H1 (cell line): ENCODE measurements at regions not wholly inside any gene's neighbourhood (a gene's known extent, or its start where the extent isn't known, plus 50 kb on each side); places are given as distances from the start of the nearest gene placed in this dataset.
"Not testable (repeated sequence)": the region's sequence is repeated elsewhere in the genome, so short reads cannot be mapped to it uniquely, and the experiment has no call there.

Experiments used
- CTCF ChIA-PET: fragments of 300-600 bp; sonication (Branson Sonifier 250); formaldehyde crosslinking; loops from one replicate; lab custom pipeline; 2021; ENCODE audit not compliant: partially characterized antibody; lab: Charles Lee
- POLR2A ChIA-PET: fragments of 300-600 bp; sonication (Branson Sonifier 250); formaldehyde crosslinking; loops from one replicate; lab custom pipeline; 2021; ENCODE audit warnings: inconsistent platforms; ENCODE audit not compliant: partially characterized antibody; lab: Charles Lee
- DNase-seq, 2 experiments: peaks; one replicate each; pipeline versions ENCODE4 v3.0.0 to v3.0.0-alpha.2; 2010 to 2022; ENCODE audit warnings: low spot score in 2 of 2, low read depth in 1 of 2, mixed read lengths in 1 of 2
- FAIRE-seq: peaks from 2 replicates; lab custom pipeline; 2011; peaks lifted over from hg19 to GRCh38; lab: Jason Lieb, UNC
- H2AFZ ChIP-seq: 2 replicates; pipeline ENCODE4 v1.8.1; 2012; ENCODE audit warnings: low read length, inconsistent platforms
- H2AK5ac ChIP-seq: 2 replicates; pipeline ENCODE4 v1.6.1; 2013; ENCODE audit warnings: low read depth, low read length
- H2BK120ac ChIP-seq: replicated peaks from 2 replicates; pipeline ENCODE3; 2013; ENCODE audit warnings: low read depth, low read length, inconsistent platforms
- H2BK12ac ChIP-seq: 2 replicates; pipeline ENCODE4 v1.6.1; 2013; ENCODE audit warnings: low read depth, low read length
- H2BK15ac ChIP-seq: 2 replicates; pipeline ENCODE4 v1.6.1; 2013; ENCODE audit warnings: low read length
- H2BK20ac ChIP-seq: 2 replicates; pipeline ENCODE4 v1.6.1; 2013; ENCODE audit warnings: low read length
- H2BK5ac ChIP-seq: 2 replicates; pipeline ENCODE4 v1.6.1; 2013; ENCODE audit warnings: low read depth, low read length
- H3K14ac ChIP-seq: 2 replicates; pipeline ENCODE4 v1.6.1; 2013; ENCODE audit warnings: inconsistent platforms; ENCODE audit not compliant: insufficient read length
- H3K18ac ChIP-seq: 2 replicates; pipeline ENCODE4 v1.6.1; 2013; ENCODE audit warnings: low read length; ENCODE audit errors: extremely low read depth
- H3K23ac ChIP-seq: 2 replicates; pipeline ENCODE4 v1.6.1; 2013; ENCODE audit warnings: inconsistent platforms; ENCODE audit not compliant: insufficient read length
- H3K23me2 ChIP-seq: 2 replicates; pipeline ENCODE4 v1.6.1; 2013; ENCODE audit warnings: low read depth, low read length
- H3K27ac ChIP-seq: 2 replicates; pipeline ENCODE4 v1.6.1; 2011; ENCODE audit warnings: low read depth, low read length, inconsistent platforms
- H3K27me3 ChIP-seq, 4 experiments: replicated peaks in 1 of 4; 1 replicate in 1 of 4; 2 replicates in 3 of 4; pipeline versions ENCODE4 v1.6.1 to v1.8.1; 2011 to 2013; ENCODE audit warnings: low read length in 3 of 4, mild to moderate bottlenecking in 3 of 4, inconsistent platforms in 2 of 4, mixed read lengths in 2 of 4, moderate library complexity in 1 of 4; ENCODE audit not compliant: control insufficient read depth in 3 of 4, insufficient read depth in 3 of 4; ENCODE audit errors: extremely low read depth in 1 of 4
- H3K36me3 ChIP-seq, 4 experiments: 2 replicates each; pipeline versions ENCODE4 v1.6.1 to v1.8.1; 2011 to 2013; ENCODE audit warnings: mild to moderate bottlenecking in 4 of 4, low read length in 3 of 4, moderate library complexity in 2 of 4, control low read depth in 1 of 4, inconsistent platforms in 1 of 4; ENCODE audit not compliant: insufficient read depth in 4 of 4, control insufficient read depth in 2 of 4
- H3K4ac ChIP-seq: replicated peaks from 2 replicates; pipeline ENCODE3; 2013; ENCODE audit warnings: low read length, low read depth, mixed read lengths, inconsistent platforms; ENCODE audit not compliant: insufficient read length
- H3K4me1 ChIP-seq, 4 experiments: replicated peaks in 1 of 4; 1 replicate in 1 of 4; 2 replicates in 3 of 4; pipeline versions ENCODE4 v1.6.1 to v1.8.1; 2011 to 2013; ENCODE audit warnings: low read length in 3 of 4, inconsistent platforms in 2 of 4, mixed read lengths in 1 of 4; ENCODE audit not compliant: insufficient read depth in 4 of 4, control insufficient read depth in 3 of 4
- H3K4me2 ChIP-seq, 2 experiments: 2 replicates each; pipeline versions ENCODE4 v1.6.1 to v1.8.1; 2011 to 2013; ENCODE audit warnings: low read depth in 2 of 2, low read length in 2 of 2, control low read depth in 1 of 2, inconsistent platforms in 1 of 2, mild to moderate bottlenecking in 1 of 2; ENCODE audit not compliant: insufficient read depth in 1 of 2
- H3K4me3 ChIP-seq, 4 experiments: fragments of 200-600, 300-600 bp in 1 of 4; sonication (generic), shearing (Covaris generic), sonication (Bioruptor Twin) in 1 of 4; 2 replicates each; pipeline versions ENCODE4 v1.5.1 to v1.8.1; 2011 to 2016; ENCODE audit warnings: low read length in 4 of 4, low read depth in 3 of 4, control low read depth in 2 of 4, inconsistent platforms in 2 of 4, mild to moderate bottlenecking in 2 of 4, mixed read lengths in 1 of 4, moderate library complexity in 1 of 4; ENCODE audit not compliant: insufficient read depth in 2 of 4; ENCODE audit errors: extremely low read depth in 1 of 4
- H3K56ac ChIP-seq: replicated peaks from 2 replicates; pipeline ENCODE3; 2013; ENCODE audit warnings: low read depth, mild to moderate bottlenecking, mixed read lengths, low read length, inconsistent platforms; ENCODE audit not compliant: insufficient read length
- H3K79me1 ChIP-seq: 2 replicates; pipeline ENCODE4 v1.6.1; 2013; ENCODE audit warnings: low read depth, low read length, control low read depth
- H3K79me2 ChIP-seq, 2 experiments: 2 replicates each; pipeline versions ENCODE4 v1.6.1 to v1.8.1; 2012 to 2013; ENCODE audit warnings: low read length in 2 of 2, mild to moderate bottlenecking in 2 of 2, inconsistent platforms in 1 of 2; ENCODE audit not compliant: insufficient read depth in 2 of 2, control insufficient read depth in 1 of 2
- H3K9ac ChIP-seq, 4 experiments: replicated peaks in 1 of 4; 1 replicate in 1 of 4; 2 replicates in 3 of 4; pipeline versions ENCODE4 v1.6.1 to v1.8.1; 2011 to 2013; ENCODE audit warnings: low read depth in 3 of 4, low read length in 3 of 4, control low read depth in 2 of 4, mild to moderate bottlenecking in 2 of 4, moderate library complexity in 2 of 4, inconsistent platforms in 1 of 4; ENCODE audit errors: extremely low read depth in 1 of 4
- H3K9me3 ChIP-seq, 2 experiments: 2 replicates each; pipeline versions ENCODE4 v1.6.1 to v1.8.1; 2012 to 2013; ENCODE audit warnings: mild to moderate bottlenecking in 2 of 2, moderate library complexity in 2 of 2, control low read depth in 1 of 2, inconsistent platforms in 1 of 2, low read depth in 1 of 2, low read length in 1 of 2, mixed read lengths in 1 of 2; ENCODE audit not compliant: insufficient read depth in 2 of 2
- H4K20me1 ChIP-seq, 2 experiments: replicated peaks in 1 of 2; 2 replicates each; pipeline versions ENCODE3 to v1.8.1; 2011 to 2013; ENCODE audit warnings: inconsistent platforms in 2 of 2, low read length in 2 of 2, mild to moderate bottlenecking in 1 of 2; ENCODE audit not compliant: insufficient read depth in 2 of 2, control insufficient read depth in 1 of 2
- H4K5ac ChIP-seq: 2 replicates; pipeline ENCODE4 v1.6.1; 2013; ENCODE audit warnings: low read length, low read depth, mixed read lengths, inconsistent platforms; ENCODE audit not compliant: insufficient read length
- H4K8ac ChIP-seq: 2 replicates; pipeline ENCODE4 v1.8.0; 2013; ENCODE audit warnings: mild to moderate bottlenecking, moderate library complexity, low read length, inconsistent platforms; ENCODE audit not compliant: insufficient read depth; ENCODE audit errors: extremely low read depth
- H4K91ac ChIP-seq: replicated peaks from 2 replicates; pipeline ENCODE3; 2013; ENCODE audit warnings: low read length, mixed read lengths, inconsistent platforms; ENCODE audit not compliant: insufficient read length
- WGBS, 2 experiments: shearing (Covaris generic) in 1 of 2; methylation state at CpG; one replicate each; pipeline versions ENCODE4 v1.1.6 to v1.1.7; 2013 to 2015; ENCODE audit warnings: low lambda C conversion rate in 2 of 2, mixed read lengths in 2 of 2, inconsistent platforms in 1 of 2, low coverage in 1 of 2, missing lambda C conversion rate in 1 of 2; ENCODE audit not compliant: insufficient replicate concordance in 2 of 2, insufficient coverage in 1 of 2, insufficient read length in 1 of 2; ENCODE audit errors: extremely low coverage in 1 of 2, missing lambda C conversion rate in 1 of 2; 5-methylcytosine and 5-hydroxymethylcytosine counted together

DNA sequence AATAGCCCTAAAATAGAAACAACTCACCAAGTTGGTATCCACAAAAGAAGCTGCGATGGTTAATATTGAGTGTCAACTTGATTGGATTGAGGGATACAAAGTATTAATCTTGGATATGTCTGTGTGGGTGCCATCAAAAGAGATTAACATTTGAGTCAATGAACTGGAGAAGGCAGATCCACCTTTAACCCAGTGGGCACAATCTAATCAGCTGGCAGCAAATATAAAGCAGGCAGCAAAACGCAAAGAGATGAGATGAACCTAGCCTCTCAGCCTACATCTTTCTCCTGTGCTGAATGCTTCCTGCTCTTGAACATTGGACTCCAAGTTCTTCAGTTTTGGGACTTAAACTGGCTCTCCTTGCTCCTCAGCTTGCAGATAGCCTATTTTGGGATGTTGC lies 277.6 kb upstream of the RAI14 start:
- H3K79me1 ChIP-seq, H3K23ac ChIP-seq, FAIRE-seq, H3K36me3 ChIP-seq, H2AK5ac ChIP-seq, H3K4me1 ChIP-seq, H2BK5ac ChIP-seq, H3K9me3 ChIP-seq, H2BK20ac ChIP-seq, H3K4me3 ChIP-seq, H3K23me2 ChIP-seq, H2AFZ ChIP-seq, H4K20me1 ChIP-seq, H3K56ac ChIP-seq, H3K4me2 ChIP-seq, H3K14ac ChIP-seq, H4K91ac ChIP-seq, H2BK120ac ChIP-seq, H3K4ac ChIP-seq, H3K18ac ChIP-seq, H3K79me2 ChIP-seq, H2BK12ac ChIP-seq, POLR2A ChIA-PET, H4K5ac ChIP-seq, H3K27me3 ChIP-seq, H4K8ac ChIP-seq, DNase-seq, H2BK15ac ChIP-seq, H3K9ac ChIP-seq, H3K27ac ChIP-seq: not testable (repeated sequence)
- CTCF ChIA-PET: interaction anchor here (0.6 kb wide), 2 partner anchors 625 to 1553 kb away, joined by 3 read pairs; no protein-coding TSS in a partner anchor
- 92% methylated on average over 2 of the region's 2 CpGs; no CpG with 5 or more reads in 1 of the 2 experiments for WGBS, 2 experiments

DNA sequence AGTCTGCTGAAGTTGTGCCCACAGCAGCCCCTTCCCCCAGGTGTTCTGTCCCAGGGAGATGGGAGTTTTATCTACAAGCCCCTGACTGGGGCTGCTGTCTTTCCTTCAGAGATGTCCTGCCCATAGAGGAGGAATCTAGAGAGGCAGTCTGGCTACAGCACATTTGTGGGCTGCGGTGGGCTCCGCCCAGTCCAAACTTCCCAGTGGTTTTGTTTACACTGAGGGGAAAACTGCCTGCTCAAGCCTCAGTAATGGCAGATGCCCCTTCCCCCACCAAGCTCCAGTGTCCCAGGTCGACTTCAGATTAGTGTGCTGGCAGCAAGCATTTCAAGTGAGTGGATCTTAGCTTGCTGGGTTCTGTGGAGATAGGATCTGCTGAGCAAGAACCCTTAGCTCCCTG lies 267.4 kb upstream of the RAI14 start:
- POLR2A ChIA-PET, H4K20me1 ChIP-seq, FAIRE-seq, H3K79me2 ChIP-seq, H3K4me2 ChIP-seq, H2AK5ac ChIP-seq, DNase-seq, H2BK15ac ChIP-seq, H3K36me3 ChIP-seq, H3K4me3 ChIP-seq, CTCF ChIA-PET, H3K23ac ChIP-seq, H3K27me3 ChIP-seq, H4K8ac ChIP-seq, H4K91ac ChIP-seq, H3K4ac ChIP-seq, H3K14ac ChIP-seq, H3K9me3 ChIP-seq, H3K9ac ChIP-seq, H3K27ac ChIP-seq, H3K4me1 ChIP-seq, H2BK120ac ChIP-seq, H2AFZ ChIP-seq, H3K18ac ChIP-seq, H3K23me2 ChIP-seq, H3K56ac ChIP-seq, H3K79me1 ChIP-seq, H2BK12ac ChIP-seq, H4K5ac ChIP-seq, H2BK20ac ChIP-seq, H2BK5ac ChIP-seq: not testable (repeated sequence)
- WGBS, 2 experiments: 75% methylated on average over 3 of the region's 3 CpGs; no CpG with 5 or more reads in 1 of the 2 experiments
